H1 (cell line): ENCODE measurements at regions not wholly inside any gene's neighbourhood (a gene's known extent, or its start where the extent isn't known, plus 50 kb on each side); places are given as distances from the start of the nearest gene placed in this dataset.

Experiments
- ASH2L ChIP-seq: fragments of 200-600, 300-600 bp; sonication (generic); IDR thresholded peaks from one replicate; pipeline ENCODE4 v1.7.1; 2017; ENCODE audit warnings: low read length
- CBX8 ChIP-seq: fragments of 300-800, 300-1000 bp; sonication (generic); IDR thresholded peaks from 2 replicates; pipeline ENCODE4 v1.7.1; 2016; ENCODE audit warnings: low read depth, low read length, borderline replicate concordance
- CEBPB ChIP-seq: IDR thresholded peaks from 2 replicates; pipeline ENCODE4 v1.6.1; 2012; ENCODE audit warnings: low read depth, low read length
- CHD7 ChIP-seq: fragments of 300-600 bp; sonication (generic); IDR thresholded peaks from 2 replicates; pipeline ENCODE4 v1.7.1; 2012; ENCODE audit warnings: low read length, moderate library complexity, mild to moderate bottlenecking, inconsistent platforms; ENCODE audit not compliant: insufficient replicate concordance
- CTBP2 ChIP-seq: IDR thresholded peaks from 2 replicates; pipeline ENCODE4 v1.7.0; 2011; ENCODE audit warnings: borderline replicate concordance, mild to moderate bottlenecking, moderate library complexity, mixed read lengths, low read length; ENCODE audit not compliant: insufficient read depth, insufficient read length
- JUN ChIP-seq: IDR thresholded peaks from 2 replicates; pipeline ENCODE4 v1.6.1; 2011; ENCODE audit warnings: low read depth, mild to moderate bottlenecking, improper control_type of control experiment, low read length
- MAX ChIP-seq: IDR thresholded peaks from 2 replicates; pipeline ENCODE4 v1.6.1; 2012; ENCODE audit warnings: inconsistent platforms
- POLR2AphosphoS5 ChIP-seq: IDR thresholded peaks from 2 replicates; pipeline ENCODE4 v1.6.1; 2011; ENCODE audit warnings: low read depth, low read length
- POU5F1 ChIP-seq: IDR thresholded peaks from 2 replicates; pipeline ENCODE4 v1.6.1; 2011; ENCODE audit warnings: low read depth, mild to moderate bottlenecking, low read length, moderate library complexity
- SP4 ChIP-seq: IDR thresholded peaks from 2 replicates; pipeline ENCODE4 v1.6.1; 2012; ENCODE audit warnings: low read length, inconsistent platforms
- TAF1 ChIP-seq: IDR thresholded peaks from 2 replicates; pipeline ENCODE4 v1.6.1; 2011; ENCODE audit warnings: mild to moderate bottlenecking, low read depth, low read length
- YY1 ChIP-seq: IDR thresholded peaks from 2 replicates; pipeline ENCODE4 v1.6.1; 2011; ENCODE audit warnings: low read depth, mild to moderate bottlenecking, low read length

GRCh38 chr7:49631071-49631815 is 142.2 kb upstream of the VWC2 start (continued):
- no peak for TF ChIP-seq CHD7
- TF ChIP-seq YY1: no peak
- TF ChIP-seq TAF1: no peak
- TF ChIP-seq CBX8: no peak
- TF ChIP-seq ASH2L: no peak
- TF ChIP-seq MAX: no peak
- TF ChIP-seq SP4: no peak
- TF ChIP-seq CTBP2: no peak
- no peak for TF ChIP-seq CEBPB
- TF ChIP-seq POLR2AphosphoS5: no peak
- TF ChIP-seq POU5F1: no peak
- TF ChIP-seq JUN: no peak
